Left kidney (tissue), 1 donor: ENCODE measurements at regions not wholly inside any gene's neighbourhood (a gene's known extent, or its start where the extent isn't known, plus 50 kb on each side); places are given as distances from the start of the nearest gene placed in this dataset.

Source experiments
- DNase-seq: peaks from one replicate; pipeline ENCODE4 v3.0.0-alpha.2; 2013

GRCh38 chr10:44197646-44198045 is 187.3 kb downstream of the CXCL12 start:
- DNase-seq = no peak

DNA sequence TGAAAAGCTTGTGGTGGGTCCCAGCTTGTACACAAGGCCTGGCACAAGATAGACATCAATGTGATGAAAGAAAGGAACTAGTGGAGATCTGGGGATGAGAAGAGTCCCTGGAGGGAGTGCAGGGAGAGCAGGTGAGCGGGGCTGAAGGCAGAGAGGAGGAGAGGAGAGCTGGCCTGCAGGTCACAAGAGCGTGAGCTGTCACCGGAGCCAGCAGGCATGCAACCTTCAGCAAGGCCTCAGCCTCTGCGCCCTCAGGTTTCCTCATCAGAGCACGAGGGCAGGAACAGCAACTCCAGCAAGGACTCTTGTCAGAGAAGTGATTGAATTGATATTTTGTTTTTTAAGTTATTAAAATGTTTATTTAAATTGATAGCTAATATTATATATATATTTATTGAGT is 188.6 kb downstream of the CXCL12 start:
- no peak for DNase-seq

DNA sequence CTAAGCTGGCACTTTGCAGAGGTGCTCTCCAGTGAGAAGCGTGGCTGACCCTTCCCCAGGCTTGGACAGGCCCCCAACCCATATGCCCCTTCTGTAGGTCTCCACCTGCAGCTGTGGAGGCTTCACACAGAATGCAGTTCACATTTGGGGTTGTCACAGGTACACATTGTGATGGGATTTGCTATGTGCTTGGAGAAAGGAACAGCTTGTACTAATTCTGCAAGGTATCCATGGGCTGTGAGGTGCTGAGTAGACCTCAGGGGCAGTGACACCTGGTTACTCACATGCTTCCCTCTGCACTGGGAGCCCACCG is 188.9 kb downstream of the CXCL12 start:
- no peak for DNase-seq

- no peak for DNase-seq
Observed at GRCh38 chr10:44195112-44196007, 189.5 kb downstream of the CXCL12 start.

DNA sequence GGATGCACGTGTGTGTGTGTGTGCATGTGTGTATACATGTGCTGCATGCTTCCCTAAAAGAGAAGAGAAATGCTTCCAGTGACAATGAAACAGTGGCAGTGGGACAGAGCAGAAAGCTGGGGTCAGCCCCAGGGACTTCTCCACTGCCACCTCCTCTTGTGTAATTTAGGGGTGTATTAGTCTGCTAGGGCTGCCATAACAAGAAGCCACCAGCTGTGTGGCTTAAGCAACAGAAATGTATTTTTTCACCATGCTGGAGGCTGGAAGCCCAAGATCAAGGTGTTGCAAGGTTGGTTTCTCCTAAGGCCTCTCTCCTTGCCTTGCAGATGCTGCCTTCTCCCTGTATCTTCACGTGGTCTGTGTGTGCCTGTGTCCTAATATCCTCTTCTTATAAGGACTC is 190.5 kb downstream of the CXCL12 start:
- DNase-seq = no peak

DNA sequence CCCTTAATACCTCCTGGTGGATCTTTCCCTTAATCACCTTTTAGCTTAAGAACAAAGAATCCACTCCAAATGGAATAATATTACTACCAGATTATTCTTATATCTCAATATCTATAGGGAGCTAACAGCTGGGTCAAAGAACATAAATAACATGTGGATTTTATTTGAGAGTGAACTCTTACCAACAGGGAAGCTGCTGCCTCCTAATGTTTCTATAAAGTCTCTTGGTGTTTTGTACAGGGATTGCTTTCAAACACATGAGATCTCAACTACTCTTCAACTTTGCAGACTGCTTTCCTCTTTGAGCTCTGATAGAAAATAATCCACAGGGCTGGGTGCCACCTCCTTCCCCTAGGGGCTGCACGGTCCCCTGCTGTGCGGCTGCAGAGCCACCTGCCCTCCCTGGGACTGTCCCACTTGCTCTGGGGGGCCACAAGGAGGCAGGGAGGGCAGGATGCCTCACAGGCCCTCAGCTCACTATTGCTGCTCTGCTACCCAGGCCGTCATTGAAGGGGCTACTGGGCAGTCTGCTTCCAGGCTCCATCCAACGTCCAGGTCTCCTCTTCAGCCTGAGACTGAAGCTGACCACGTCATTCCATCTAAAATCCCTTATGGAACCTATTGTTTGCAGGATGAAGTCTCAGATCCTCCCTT is 191.2 kb downstream of the CXCL12 start:
- no peak for DNase-seq

- no peak for DNase-seq
Observed at GRCh38 chr10:44193166-44193565, 191.7 kb downstream of the CXCL12 start.

GRCh38 chr10:44192435-44192834 is 192.5 kb downstream of the CXCL12 start:
- DNase-seq = no peak

DNA sequence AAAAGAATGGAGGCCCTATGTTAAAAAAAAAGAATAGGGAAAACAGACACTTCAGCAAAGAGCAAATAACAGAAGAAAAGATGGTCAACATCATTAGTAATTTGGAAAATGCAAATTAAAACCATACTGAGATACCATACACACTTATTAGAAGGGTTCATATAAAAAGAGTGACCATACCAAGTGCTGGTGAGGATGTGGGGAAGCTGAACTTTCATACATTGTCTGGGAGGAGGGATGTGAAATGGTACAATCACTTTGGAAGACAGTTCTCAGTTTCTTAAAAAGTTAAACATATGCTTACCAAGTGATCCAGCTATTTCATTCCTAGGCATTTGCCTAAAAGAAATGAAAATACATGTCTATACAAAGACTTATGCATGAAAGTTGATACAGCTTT is 194.4 kb downstream of the CXCL12 start:
- DNase-seq = no peak

GRCh38 chr10:44186821-44187220 is 198.1 kb downstream of the CXCL12 start:
- DNase-seq = no peak

GRCh38 chr10:44186150-44186549 is 198.7 kb downstream of the CXCL12 start:
- DNase-seq = no peak

DNA sequence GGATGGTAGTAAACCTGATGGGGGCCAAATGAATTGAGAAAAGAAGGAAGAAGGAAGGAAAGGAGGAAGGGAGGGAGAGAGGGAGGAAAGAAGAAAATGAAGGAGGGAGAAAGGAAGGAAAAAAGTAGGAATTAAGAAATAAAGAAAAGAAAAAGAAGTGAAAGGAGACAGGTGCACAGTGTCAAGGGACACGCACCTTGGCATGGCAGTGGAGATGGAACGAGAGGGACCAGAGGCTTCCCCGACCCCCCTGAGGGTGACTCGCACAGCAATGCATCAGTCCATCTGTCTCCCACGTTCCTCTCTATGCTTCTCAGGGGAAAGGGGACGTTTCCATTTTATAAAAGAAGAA is 199.6 kb downstream of the CXCL12 start:
- DNase-seq = no peak

DNA sequence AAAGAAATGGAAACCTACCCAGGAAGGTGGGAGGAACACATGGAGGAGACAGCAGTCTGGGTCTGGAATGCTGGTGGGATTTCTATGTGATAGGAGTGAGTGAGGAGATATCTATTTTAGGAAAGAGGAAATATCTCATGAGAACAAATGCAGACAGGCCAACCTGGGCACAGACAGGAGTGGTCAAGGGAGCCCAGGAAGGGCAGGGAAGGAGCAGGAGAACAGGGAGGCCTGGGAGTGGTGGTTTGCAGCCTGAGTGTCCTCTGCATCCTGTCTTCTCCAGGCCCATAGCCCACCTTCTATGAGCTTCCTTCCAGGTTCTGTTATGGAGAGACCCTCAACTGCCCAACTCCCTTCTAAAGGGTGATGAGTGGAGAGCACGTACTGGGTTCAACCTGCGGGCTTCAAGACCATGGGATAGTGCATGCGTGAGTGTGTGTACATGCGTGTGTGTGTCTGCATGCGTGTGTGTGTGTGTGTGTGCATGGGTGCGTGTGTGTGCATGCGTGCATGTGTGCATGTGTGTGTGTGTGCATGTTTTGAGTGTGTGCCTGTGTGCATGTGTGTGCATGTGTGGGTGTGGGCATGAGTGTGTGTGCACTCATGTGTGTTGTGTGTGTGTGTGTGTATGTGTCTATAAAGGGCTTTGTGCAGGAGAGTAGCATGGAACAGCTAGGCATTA is 200.1 kb downstream of the CXCL12 start:
- no peak for DNase-seq

- no peak for DNase-seq
Observed at GRCh38 chr10:44183667-44184632, 200.9 kb downstream of the CXCL12 start.

- no peak for DNase-seq
Observed at GRCh38 chr10:44182909-44183308, 202.0 kb downstream of the CXCL12 start.

DNA sequence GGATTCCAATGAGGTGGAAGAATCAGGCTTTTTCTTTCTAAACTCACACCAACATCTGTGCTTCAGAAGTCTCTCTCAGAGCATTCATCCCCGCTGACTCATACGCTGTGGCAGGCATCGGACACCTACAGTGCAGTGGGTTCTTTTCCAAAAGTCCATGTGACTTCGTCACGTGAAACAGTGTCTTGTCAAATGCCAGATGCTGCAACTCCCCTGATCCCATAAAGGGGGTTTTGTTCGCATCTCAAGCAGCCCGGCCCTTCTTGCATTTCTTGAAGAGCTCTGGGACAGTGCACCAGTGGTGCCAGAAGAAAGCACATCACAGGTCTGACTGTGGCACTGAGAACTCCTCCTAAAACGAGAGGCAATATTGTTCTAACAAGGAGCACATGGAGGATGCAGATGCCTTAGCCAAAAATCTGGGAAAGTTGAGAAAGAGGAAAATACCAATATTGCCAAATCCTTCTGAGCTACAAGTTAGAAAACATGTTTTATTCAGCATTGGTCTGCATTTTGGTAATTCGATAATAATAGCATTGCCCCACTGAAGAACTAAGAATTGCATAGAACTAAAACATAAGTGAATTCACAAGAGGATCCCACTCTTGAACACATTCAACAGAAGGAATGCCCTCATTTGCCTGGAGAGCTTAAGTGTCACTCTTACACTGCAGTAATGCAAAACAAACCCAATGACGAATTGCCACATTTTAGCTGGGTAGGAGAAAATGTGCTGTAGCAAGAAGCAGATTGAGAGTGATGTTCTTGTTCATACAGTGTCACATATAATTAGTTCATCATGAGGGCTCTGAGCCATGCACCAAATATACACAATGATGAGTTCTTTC is 204.4 kb downstream of the CXCL12 start:
- no peak for DNase-seq

DNA sequence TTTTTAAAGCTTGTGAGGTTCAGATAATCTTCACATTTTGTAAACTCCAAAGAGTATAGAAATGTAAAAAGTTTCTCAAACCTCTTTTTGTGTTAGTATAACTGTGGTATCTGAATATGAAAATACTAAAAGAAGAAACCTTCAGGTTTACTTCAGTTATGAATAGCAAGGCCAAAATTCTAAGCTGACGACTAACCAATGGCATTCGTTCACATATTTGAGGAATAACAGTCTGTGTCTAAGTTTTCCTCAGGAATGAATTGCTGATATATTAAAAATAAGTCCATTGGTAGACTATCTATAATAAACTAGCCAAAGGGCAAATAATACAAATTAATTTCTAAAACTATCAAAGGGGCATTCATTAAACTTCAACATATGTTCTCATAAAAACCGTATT is 206.0 kb downstream of the CXCL12 start:
- no peak for DNase-seq

DNA sequence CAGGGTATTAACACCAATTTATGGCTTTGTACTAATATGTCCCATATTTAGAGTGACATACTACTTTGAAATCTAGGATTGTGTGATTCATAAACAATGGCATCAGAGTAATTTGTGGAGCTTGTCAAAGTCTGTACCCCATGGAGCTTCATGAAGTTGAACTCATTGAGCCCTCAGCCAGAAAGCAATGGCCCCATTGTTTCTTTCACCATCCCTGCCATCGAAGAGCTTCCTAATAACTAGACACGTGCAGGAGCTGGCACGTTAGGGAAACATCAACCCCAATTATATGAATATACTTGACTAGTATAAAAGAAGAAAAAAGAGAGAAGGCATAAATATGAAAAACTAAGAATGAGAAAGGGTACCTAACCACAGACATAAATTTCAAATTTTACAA is 206.6 kb downstream of the CXCL12 start:
- no peak for DNase-seq

GRCh38 chr10:44177610-44178009 is 207.3 kb downstream of the CXCL12 start:
- no peak for DNase-seq

DNA sequence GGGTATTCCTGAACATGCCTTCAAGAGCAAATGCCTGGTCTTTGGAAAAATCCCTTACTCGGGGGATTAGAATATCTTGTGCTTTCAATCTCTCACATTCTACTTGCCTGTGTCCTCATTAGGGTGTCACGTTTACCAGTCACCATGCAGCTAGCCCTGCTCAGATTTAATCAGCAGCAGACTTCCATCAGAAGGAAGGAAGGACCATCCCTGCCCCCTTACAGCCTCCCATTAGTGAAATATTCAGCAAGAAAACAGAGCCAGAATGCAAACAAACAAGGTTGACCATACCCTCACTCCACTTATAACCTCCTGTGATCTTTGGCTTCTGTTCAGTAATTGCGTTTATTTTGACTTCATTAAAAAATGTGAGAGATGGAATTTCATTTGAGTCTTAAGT is 208.6 kb downstream of the CXCL12 start:
- DNase-seq = no peak

DNA sequence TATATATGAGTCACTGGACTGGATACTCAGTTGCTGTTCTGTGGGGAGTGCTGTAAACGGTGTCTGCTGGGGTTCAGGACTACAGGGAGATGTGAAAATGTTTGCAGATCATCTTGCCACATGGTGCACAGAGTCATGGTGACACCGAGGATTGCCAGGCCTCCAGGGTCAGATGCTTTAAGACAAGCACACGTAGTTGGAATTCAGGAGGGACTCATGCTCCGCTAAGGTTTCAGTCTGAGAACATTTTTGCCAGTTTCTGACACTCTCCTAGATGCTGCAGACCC is 211.3 kb downstream of the CXCL12 start:
- DNase-seq = no peak
